Naive thymus-derived CD4-positive, alpha-beta T cell (primary cell): ENCODE measurements at regions not wholly inside any gene's neighbourhood (a gene's known extent, or its start where the extent isn't known, plus 50 kb on each side); places are given as distances from the start of the nearest gene placed in this dataset.
"Not testable (repeated sequence)": the region's sequence is repeated elsewhere in the genome, so short reads cannot be mapped to it uniquely, and the experiment has no call there.

Experiments used
- ATAC-seq: fragments of 150-1000 bp; cut with Tn5 transposase; 2 replicates; pipeline ENCODE4 v1.10.0; 2021; ENCODE audit warnings: mild to moderate bottlenecking, moderate library complexity
- CTCF ChIA-PET: fragments of 350-600 bp; sonication (Branson Sonifier 250); formaldehyde crosslinking; loops from one replicate; lab custom pipeline; 2021; ENCODE audit warnings: antibody characterized with exemption; lab: Charles Lee
- POLR2A ChIA-PET: fragments of 350-600 bp; sonication (Branson Sonifier 250); formaldehyde crosslinking; loops from one replicate; lab custom pipeline; 2021; ENCODE audit warnings: antibody characterized with exemption, inconsistent platforms; lab: Charles Lee
- DNase-seq, 9 donors: peaks; one replicate each; pipeline versions ENCODE4 v3.0.0 to v3.0.0-alpha.2; 2020 to 2022; ENCODE audit warnings: mixed read lengths in 1 of 9
- H3K27ac ChIP-seq: one replicate; pipeline ENCODE4 v1.7.0; 2013; ENCODE audit warnings: mild to moderate bottlenecking, low read depth, low read length, moderate library complexity
- H3K27me3 ChIP-seq, 2 donors: one replicate each; pipeline ENCODE4 v1.7.0; 2013; ENCODE audit warnings: low read length in 2 of 2, mild to moderate bottlenecking in 2 of 2, moderate library complexity in 2 of 2; ENCODE audit not compliant: control insufficient read depth in 2 of 2, insufficient read depth in 2 of 2
- H3K36me3 ChIP-seq, 3 experiments: 1 replicate in 2 of 3; 2 replicates in 1 of 3; pipeline ENCODE4 v1.7.0; 2013; ENCODE audit warnings: low read length in 3 of 3, mild to moderate bottlenecking in 3 of 3, moderate library complexity in 1 of 3; ENCODE audit not compliant: insufficient read depth in 3 of 3, control insufficient read depth in 2 of 3
- H3K4me1 ChIP-seq, 2 donors: one replicate each; pipeline ENCODE4 v1.7.0; 2013; ENCODE audit warnings: low read length in 2 of 2, mild to moderate bottlenecking in 2 of 2, moderate library complexity in 1 of 2; ENCODE audit not compliant: control insufficient read depth in 2 of 2, insufficient read depth in 2 of 2
- H3K4me3 ChIP-seq: 2 replicates; pipeline ENCODE4 v1.7.0; 2013; ENCODE audit warnings: mild to moderate bottlenecking, low read length
- H3K9me3 ChIP-seq, 3 experiments: 1 replicate in 2 of 3; 2 replicates in 1 of 3; pipeline ENCODE4 v1.7.0; 2013; ENCODE audit warnings: low read length in 3 of 3; ENCODE audit not compliant: control insufficient read depth in 2 of 3
- H3K27ac Mint-ChIP-seq, 9 donors: one replicate each; pipeline ENCODE4 v1.8.0; 2020 to 2022; ENCODE audit warnings: mixed read lengths in 9 of 9, mild to moderate bottlenecking in 8 of 9, moderate library complexity in 5 of 9, inconsistent platforms in 2 of 9
- H3K27me3 Mint-ChIP-seq, 5 donors: one replicate each; pipeline ENCODE4 v1.8.0; 2021 to 2022; ENCODE audit warnings: mixed read lengths in 5 of 5, mild to moderate bottlenecking in 1 of 5
- H3K36me3 Mint-ChIP-seq, 5 donors: one replicate each; pipeline ENCODE4 v1.8.0; 2020 to 2022; ENCODE audit warnings: mixed read lengths in 5 of 5, mild to moderate bottlenecking in 3 of 5, inconsistent platforms in 1 of 5
- H3K4me1 Mint-ChIP-seq, 7 donors: one replicate each; pipeline ENCODE4 v1.8.0; 2020 to 2022; ENCODE audit warnings: mixed read lengths in 7 of 7, mild to moderate bottlenecking in 3 of 7, inconsistent platforms in 1 of 7
- H3K4me3 Mint-ChIP-seq, 10 donors: one replicate each; pipeline ENCODE4 v1.8.0; 2020 to 2022; ENCODE audit warnings: mild to moderate bottlenecking in 10 of 10, mixed read lengths in 10 of 10, moderate library complexity in 6 of 10, inconsistent platforms in 2 of 10
- H3K9me3 Mint-ChIP-seq, 11 donors: one replicate each; pipeline ENCODE4 v1.8.0; 2020 to 2022; ENCODE audit warnings: mixed read lengths in 11 of 11, mild to moderate bottlenecking in 4 of 11, inconsistent platforms in 1 of 11, moderate library complexity in 1 of 11
- intact Hi-C, 2 donors: fragments of 100-400 bp; cut with micrococcal nuclease; formaldehyde crosslinking; loops; one replicate each; pipeline ENCODE4 v1.15.1; 2023

DNA sequence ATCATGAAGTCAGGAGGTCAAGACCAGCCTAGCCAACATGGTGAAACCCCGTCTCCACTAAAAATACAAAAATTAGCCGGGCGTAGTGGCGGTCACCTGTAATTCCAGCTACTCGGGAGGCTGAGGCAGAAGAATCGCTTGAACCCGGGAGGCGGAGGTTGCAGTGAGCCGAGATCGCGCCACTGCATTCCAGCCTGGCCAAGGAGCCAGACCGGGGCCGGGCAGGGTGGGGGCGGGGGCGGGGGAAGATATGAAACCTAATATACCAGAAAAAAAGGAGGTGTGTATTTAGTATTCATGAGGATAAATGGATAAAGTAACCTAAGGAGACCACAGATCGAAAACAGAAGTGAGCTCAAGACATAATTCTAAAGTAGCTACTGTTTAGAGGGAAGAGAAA is 186.5 kb upstream of the KCND2 start:
- CTCF ChIA-PET, POLR2A ChIA-PET: not testable (repeated sequence)

GRCh38 chr7:120089968-120090367 is 183.0 kb upstream of the KCND2 start:
- Histone ChIP-seq H3K4me3 (no peak overlapping the region), H3K9me3 (no peaks in the 10 kb centered on the region), H3K27me3 (no peaks in the 10 kb centered on the region), H3K27ac (no peak overlapping the region), H3K36me3 (no peaks in the 10 kb centered on the region), H3K4me1 (no peaks in the 10 kb centered on the region)
- ChIA-PET CTCF (no interaction called here), POLR2A (no interaction called here)
- no peaks in the 10 kb centered on the region for H3K4me1 Mint-ChIP-seq
- no peak overlapping the region for H3K27ac Mint-ChIP-seq
- H3K4me3 Mint-ChIP-seq: no peak overlapping the region
- ATAC-seq (no peak), DNase-seq (no peak)
- H3K9me3 Mint-ChIP-seq: peaks cover 0 to 7% (median 3%) of the 10 kb centered on the region in 11 donors
- no peaks in the 10 kb centered on the region for H3K36me3 Mint-ChIP-seq
- intact Hi-C loops: no loop called here
- H3K27me3 Mint-ChIP-seq: no peaks in the 10 kb centered on the region

More for the DNA sequence above, 186.5 kb upstream of the KCND2 start:
- H3K36me3 ChIP-seq, H3K4me1 Mint-ChIP-seq, H3K36me3 Mint-ChIP-seq, H3K4me3 Mint-ChIP-seq, intact Hi-C loops, H3K9me3 Mint-ChIP-seq, H3K4me3 ChIP-seq, ATAC-seq, H3K27ac Mint-ChIP-seq, H3K27ac ChIP-seq, H3K27me3 Mint-ChIP-seq, H3K27me3 ChIP-seq, DNase-seq, H3K9me3 ChIP-seq, H3K4me1 ChIP-seq: not testable (repeated sequence)

DNA sequence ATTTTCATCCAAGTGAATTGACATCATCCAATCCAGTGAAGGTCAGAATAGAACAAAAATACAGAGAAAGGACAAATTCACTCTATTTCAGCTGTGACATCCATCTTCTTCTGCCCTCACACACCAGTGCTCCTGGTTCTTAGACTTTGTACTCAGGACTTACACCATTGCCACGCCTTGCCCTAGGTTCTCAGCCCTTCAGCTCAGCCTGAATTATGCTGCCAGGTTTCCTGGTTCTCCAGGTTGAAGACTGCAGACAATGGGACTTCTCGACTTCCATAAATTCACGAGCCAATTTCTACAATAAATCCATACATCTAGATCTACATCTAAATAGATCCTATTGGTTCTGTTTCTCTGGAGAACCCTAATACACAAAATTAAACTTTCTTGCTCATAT is 181.2 kb upstream of the KCND2 start:
- ATAC-seq (no peak), DNase-seq (no peak)
- no peaks in the 10 kb centered on the region for H3K9me3 ChIP-seq
- Mint-ChIP-seq H3K9me3 (peaks cover 0 to 7% (median 2%) of the 10 kb centered on the region in 11 donors), H3K36me3 (no peaks in the 10 kb centered on the region), H3K27ac (no peak overlapping the region), H3K4me3 (no peak overlapping the region), H3K27me3 (no peaks in the 10 kb centered on the region), H3K4me1 (no peaks in the 10 kb centered on the region)
- no peaks in the 10 kb centered on the region for H3K36me3 ChIP-seq
- H3K27ac ChIP-seq: no peak overlapping the region
- ChIA-PET POLR2A (no interaction called here), CTCF (no interaction called here)
- intact Hi-C loops: no loop called here
- H3K4me1 ChIP-seq: no peaks in the 10 kb centered on the region
- no peak overlapping the region for H3K4me3 ChIP-seq
- H3K27me3 ChIP-seq: no peaks in the 10 kb centered on the region

- ChIA-PET POLR2A (no interaction called here), CTCF (no interaction called here)
- intact Hi-C loops: no loop called here
- no peaks in the 10 kb centered on the region for H3K36me3 Mint-ChIP-seq
- H3K27ac Mint-ChIP-seq: no peak overlapping the region
- H3K27ac ChIP-seq: no peak overlapping the region
- H3K27me3 ChIP-seq: no peaks in the 10 kb centered on the region
- DNase-seq (no peak), ATAC-seq (no peak)
- no peaks in the 10 kb centered on the region for H3K4me1 ChIP-seq
- H3K9me3 ChIP-seq: no peaks in the 10 kb centered on the region
- peaks cover 0 to 17% (median 0%) of the 10 kb centered on the region in 11 donors for H3K9me3 Mint-ChIP-seq
- H3K4me3 ChIP-seq: no peak overlapping the region
- no peak overlapping the region for H3K4me3 Mint-ChIP-seq
- H3K36me3 ChIP-seq: no peaks in the 10 kb centered on the region
- H3K27me3 Mint-ChIP-seq: no peaks in the 10 kb centered on the region
- H3K4me1 Mint-ChIP-seq: no peaks in the 10 kb centered on the region
Measured at GRCh38 chr7:120097020-120097419, 176.0 kb upstream of the KCND2 start.

- no peaks in the 10 kb centered on the region for H3K4me1 ChIP-seq
- no peaks in the 10 kb centered on the region for H3K36me3 ChIP-seq
- Mint-ChIP-seq H3K4me1 (no peaks in the 10 kb centered on the region), H3K27me3 (no peaks in the 10 kb centered on the region), H3K9me3 (peaks cover 0 to 14% (median 0%) of the 10 kb centered on the region in 11 donors), H3K27ac (no peak overlapping the region), H3K4me3 (no peak overlapping the region), H3K36me3 (no peaks in the 10 kb centered on the region)
- H3K9me3 ChIP-seq: no peaks in the 10 kb centered on the region
- ATAC-seq (no peak), DNase-seq (no peak)
- no peak overlapping the region for H3K27ac ChIP-seq
- intact Hi-C loops: no loop called here
- ChIA-PET CTCF (no interaction called here), POLR2A (no interaction called here)
- no peak overlapping the region for H3K4me3 ChIP-seq
- H3K27me3 ChIP-seq: no peaks in the 10 kb centered on the region
Measured at GRCh38 chr7:120097774-120098173, 175.2 kb upstream of the KCND2 start.

- Mint-ChIP-seq H3K27me3 (no peaks in the 10 kb centered on the region), H3K4me1 (no peaks in the 10 kb centered on the region), H3K36me3 (no peaks in the 10 kb centered on the region), H3K9me3 (peaks cover 2 to 19% (median 9%) of the 10 kb centered on the region in 11 donors), H3K27ac (no peak overlapping the region), H3K4me3 (no peak overlapping the region)
- H3K4me3 ChIP-seq: no peak overlapping the region
- CTCF ChIA-PET: no interaction called here
- no peaks in the 10 kb centered on the region for H3K27me3 ChIP-seq
- H3K27ac ChIP-seq: no peak overlapping the region
- no peaks in the 10 kb centered on the region for H3K9me3 ChIP-seq
- H3K36me3 ChIP-seq: no peaks in the 10 kb centered on the region
- POLR2A ChIA-PET: no interaction called here
- no peaks in the 10 kb centered on the region for H3K4me1 ChIP-seq
- no peak for ATAC-seq
- intact Hi-C loops: no loop called here
- DNase-seq: no peak
Measured at GRCh38 chr7:120108376-120108775, 164.6 kb upstream of the KCND2 start.

DNA sequence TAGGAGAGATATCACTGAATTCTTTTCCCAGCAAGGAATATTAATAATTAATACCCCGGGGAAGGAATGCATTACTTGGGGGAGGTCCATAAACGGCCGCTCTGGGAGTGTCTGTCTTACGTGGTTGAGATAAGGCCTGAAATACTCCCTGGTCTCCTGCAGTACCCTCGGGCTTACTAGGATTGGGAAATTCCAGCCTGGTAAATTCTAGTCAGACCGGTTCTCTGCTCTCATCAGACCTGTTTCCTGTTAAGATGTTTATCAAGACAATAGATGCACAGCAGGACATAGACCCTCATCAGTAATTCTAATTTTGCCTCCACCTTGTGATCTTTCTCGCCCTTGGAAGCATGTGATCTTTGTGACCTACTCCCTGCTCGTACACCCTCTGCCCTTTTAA is 162.8 kb upstream of the KCND2 start:
- H3K4me3 ChIP-seq: no peak overlapping the region
- H3K27ac ChIP-seq: no peak overlapping the region
- no peak overlapping the region for H3K27ac Mint-ChIP-seq
- POLR2A ChIA-PET: no interaction called here
- peaks cover 2 to 19% (median 9%) of the 10 kb centered on the region in 11 donors for H3K9me3 Mint-ChIP-seq
- H3K36me3 ChIP-seq: no peaks in the 10 kb centered on the region
- no peaks in the 10 kb centered on the region for H3K27me3 ChIP-seq
- no peak for ATAC-seq
- H3K4me1 Mint-ChIP-seq: no peaks in the 10 kb centered on the region
- H3K4me1 ChIP-seq: no peaks in the 10 kb centered on the region
- H3K36me3 Mint-ChIP-seq: no peaks in the 10 kb centered on the region
- no peak overlapping the region for H3K4me3 Mint-ChIP-seq
- CTCF ChIA-PET: no interaction called here
- intact Hi-C loops: no loop called here
- H3K9me3 ChIP-seq: peaks cover 0 to 5% (median 0%) of the 10 kb centered on the region in 3 experiments
- H3K27me3 Mint-ChIP-seq: no peaks in the 10 kb centered on the region
- DNase-seq: no peak
